ENCODE measurements at regions not wholly inside any gene's neighbourhood (a gene's known extent, or its start where the extent isn't known, plus 50 kb on each side); places are given as distances from the start of the nearest gene placed in this dataset.

GRCh38 chr2:236745420-236746210 is 176.0 kb downstream of the ACKR3 start:
- peaks cover 7 to 27% (median 13%) of the 10 kb centered on the region in 4 donors for H3K4me1 ChIP-seq
- DNase-seq: peak in 1 of 2 donors; percentile 75
- no peaks in the 10 kb centered on the region for H3K36me3 ChIP-seq
- whole genome bisulfite sequencing, 5 donors: 43 to 62% (median 47%) methylated on average over 5 of the region's 5 CpGs
- no peak overlapping the region for H3K4me3 ChIP-seq
- no peak overlapping the region for H3K27ac ChIP-seq
- H3K27me3 ChIP-seq: no peaks in the 10 kb centered on the region
- intact Hi-C loops (cut with DNase I; ENCODE audit: low total_unique reads): no loop called here
- H3K9me3 ChIP-seq: no peaks in the 10 kb centered on the region
- TF ChIP-seq POLR2AphosphoS5 (IDR thresholded peaks at IDR 0.05) (peak in 1 of 3 donors; percentile 32), POLR2A (IDR thresholded peaks at IDR 0.05) (no peak), EP300 (IDR thresholded peaks at IDR 0.05) (no peak)
- TF ChIP-seq, protein P1, sequence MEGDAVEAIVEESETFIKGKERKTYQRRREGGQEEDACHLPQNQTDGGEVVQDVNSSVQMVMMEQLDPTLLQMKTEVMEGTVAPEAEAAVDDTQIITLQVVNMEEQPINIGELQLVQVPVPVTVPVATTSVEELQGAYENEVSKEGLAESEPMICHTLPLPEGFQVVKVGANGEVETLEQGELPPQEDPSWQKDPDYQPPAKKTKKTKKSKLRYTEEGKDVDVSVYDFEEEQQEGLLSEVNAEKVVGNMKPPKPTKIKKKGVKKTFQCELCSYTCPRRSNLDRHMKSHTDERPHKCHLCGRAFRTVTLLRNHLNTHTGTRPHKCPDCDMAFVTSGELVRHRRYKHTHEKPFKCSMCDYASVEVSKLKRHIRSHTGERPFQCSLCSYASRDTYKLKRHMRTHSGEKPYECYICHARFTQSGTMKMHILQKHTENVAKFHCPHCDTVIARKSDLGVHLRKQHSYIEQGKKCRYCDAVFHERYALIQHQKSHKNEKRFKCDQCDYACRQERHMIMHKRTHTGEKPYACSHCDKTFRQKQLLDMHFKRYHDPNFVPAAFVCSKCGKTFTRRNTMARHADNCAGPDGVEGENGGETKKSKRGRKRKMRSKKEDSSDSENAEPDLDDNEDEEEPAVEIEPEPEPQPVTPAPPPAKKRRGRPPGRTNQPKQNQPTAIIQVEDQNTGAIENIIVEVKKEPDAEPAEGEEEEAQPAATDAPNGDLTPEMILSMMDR (IDR thresholded peaks at IDR 0.05): no peak

DNA sequence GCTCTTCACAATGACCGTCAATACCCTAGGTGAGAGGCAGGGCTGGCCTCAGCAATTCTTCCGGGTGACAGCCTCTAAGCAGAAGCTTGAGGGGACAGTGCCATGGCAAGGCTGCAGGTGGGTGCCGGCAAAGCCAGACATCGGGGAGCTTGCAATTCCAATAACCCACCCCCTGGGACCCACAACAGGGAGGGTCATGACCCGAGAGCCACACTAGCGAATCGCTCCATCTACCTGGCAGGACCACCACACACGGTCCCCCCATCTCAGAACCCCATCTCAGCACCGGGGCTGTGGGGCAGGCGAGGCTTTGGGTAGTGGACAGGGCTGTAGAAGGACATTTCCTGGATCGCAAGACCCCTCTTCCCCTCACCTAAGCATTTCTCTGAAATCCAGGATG is 177.2 kb downstream of the ACKR3 start:
- no peak overlapping the region for H3K27ac ChIP-seq
- H3K36me3 ChIP-seq: no peaks in the 10 kb centered on the region
- 90 to 96% (median 95%) methylated on average over 10 to 11 of the region's 11 CpGs for WGBS, 5 donors
- H3K4me3 ChIP-seq: no peak overlapping the region
- DNase-seq: no peak
- no peaks in the 10 kb centered on the region for H3K27me3 ChIP-seq
- intact Hi-C loops (cut with DNase I; ENCODE audit: low total_unique reads): no loop called here
- no peaks in the 10 kb centered on the region for H3K9me3 ChIP-seq
- peaks cover 7 to 27% (median 13%) of the 10 kb centered on the region in 4 donors for H3K4me1 ChIP-seq
- TF ChIP-seq, protein P1 (IDR thresholded peaks at IDR 0.05): no peak
- no peak for TF ChIP-seq POLR2A (IDR thresholded peaks at IDR 0.05)
- TF ChIP-seq EP300 (IDR thresholded peaks at IDR 0.05): no peak

- intact Hi-C loops (cut with DNase I; ENCODE audit: low total_unique reads): no loop called here
- Histone ChIP-seq H3K4me3 (no peak overlapping the region), H3K27me3 (no peaks in the 10 kb centered on the region), H3K36me3 (no peaks in the 10 kb centered on the region), H3K4me1 (peaks cover 7 to 27% (median 13%) of the 10 kb centered on the region in 4 donors), H3K9me3 (no peaks in the 10 kb centered on the region), H3K27ac (no peak overlapping the region)
- 92 to 95% (median 93%) methylated on average over 7 of the region's 7 CpGs for WGBS, 5 donors
- DNase-seq: no peak
- TF ChIP-seq, protein P1 (IDR thresholded peaks at IDR 0.05): no peak
- no peak for TF ChIP-seq POLR2A (IDR thresholded peaks at IDR 0.05)
- no peak for TF ChIP-seq EP300 (IDR thresholded peaks at IDR 0.05)
- no peak for TF ChIP-seq POLR2AphosphoS5 (IDR thresholded peaks at IDR 0.05)
These were observed 177.8 kb downstream of the ACKR3 start for GRCh38 chr2:236747426-236747825.

- Histone ChIP-seq H3K4me3 (no peak overlapping the region), H3K4me1 (peaks cover 7 to 27% (median 13%) of the 10 kb centered on the region in 4 donors)
- 88 to 95% (median 91%) methylated on average over 4 to 5 of the region's 5 CpGs for WGBS, 5 donors
These were observed 178.3 kb downstream of the ACKR3 start for GRCh38 chr2:236747925-236748324.

More at GRCh38 chr2:236747925-236748324, 178.3 kb downstream of the ACKR3 start:
- TF ChIP-seq, protein P1 (IDR thresholded peaks at IDR 0.05): no peak
- no peak for TF ChIP-seq POLR2A (IDR thresholded peaks at IDR 0.05)
- TF ChIP-seq EP300 (IDR thresholded peaks at IDR 0.05): no peak
- TF ChIP-seq POLR2AphosphoS5 (IDR thresholded peaks at IDR 0.05): no peak
- Histone ChIP-seq H3K27ac (peak overlapping the region in 1 of 5 donors; percentile 27), H3K36me3 (no peaks in the 10 kb centered on the region), H3K27me3 (no peaks in the 10 kb centered on the region), H3K9me3 (no peaks in the 10 kb centered on the region)
- intact Hi-C loops (cut with DNase I; ENCODE audit: low total_unique reads): no loop called here
- DNase-seq: no peak
